OCI-LY3 (cell line): ENCODE measurements at regions not wholly inside any gene's neighbourhood (a gene's known extent, or its start where the extent isn't known, plus 50 kb on each side); places are given as distances from the start of the nearest gene placed in this dataset.

Experiments used
- H2AFZ ChIP-seq: fragments of 200-600, 300-600 bp; shearing (Covaris generic); 2 replicates; pipeline ENCODE4 v1.6.0; 2014; ENCODE audit warnings: antibody characterized with exemption, low read depth, low read length
- H3K27ac ChIP-seq: fragments of 200-600, 300-600 bp; sonication (generic); 2 replicates; pipeline ENCODE4 v1.5.1; 2014; ENCODE audit warnings: mild to moderate bottlenecking, low read length, moderate library complexity, mixed read lengths
- H3K27me3 ChIP-seq: fragments of 200-600, 300-600 bp; sonication (generic); 2 replicates; pipeline ENCODE4 v1.6.1; 2014; ENCODE audit warnings: low read depth, low read length, mixed read lengths
- H3K36me3 ChIP-seq: fragments of 200-600, 300-600 bp; sonication (generic); replicated peaks from 2 replicates; pipeline ENCODE3; 2014; ENCODE audit warnings: low read depth, low read length, mixed read lengths
- H3K4me1 ChIP-seq: fragments of 300-600, 200-600 bp; sonication (generic); 2 replicates; pipeline ENCODE4 v1.6.1; 2014; ENCODE audit warnings: low read length, mixed read lengths
- H3K4me2 ChIP-seq: fragments of 200-600, 300-600 bp; sonication (generic); 2 replicates; pipeline ENCODE4 v1.6.1; 2014; ENCODE audit warnings: low read length, mixed read lengths
- H3K4me3 ChIP-seq: fragments of 300-600, 200-600 bp; sonication (generic); 2 replicates; pipeline ENCODE4 v1.5.1; 2014; ENCODE audit warnings: antibody characterized with exemption, mild to moderate bottlenecking, low read length, moderate library complexity
- H3K79me2 ChIP-seq: fragments of 300-600, 200-600 bp; shearing (Covaris generic); 2 replicates; pipeline ENCODE4 v1.6.1; 2014; ENCODE audit warnings: mild to moderate bottlenecking, low read length, mixed read lengths
- H3K9ac ChIP-seq: fragments of 300-600, 200-600 bp; shearing (Covaris generic); 2 replicates; pipeline ENCODE4 v1.6.0; 2014; ENCODE audit warnings: mild to moderate bottlenecking, low read length, moderate library complexity
- H3K9me3 ChIP-seq: fragments of 200-600, 300-600 bp; shearing (Covaris generic); 2 replicates; pipeline ENCODE4 v1.6.1; 2014; ENCODE audit warnings: low read length, mixed read lengths; ENCODE audit not compliant: insufficient read depth
- H4K20me1 ChIP-seq: fragments of 200-600, 300-600 bp; sonication (generic); 2 replicates; pipeline ENCODE4 v1.6.1; 2016; ENCODE audit warnings: low read length, mixed read lengths; ENCODE audit not compliant: insufficient read depth
- EZH2phosphoT487 ChIP-seq: fragments of 200-600 bp; shearing (Covaris generic); IDR thresholded peaks from 2 replicates; pipeline ENCODE4 v1.6.1; 2018; ENCODE audit warnings: antibody characterized with exemption, mixed run types, low read depth
- TF ChIP-seq, protein P1 (sequence below): fragments of 200-600, 300-600 bp; sonication (generic); IDR thresholded peaks from 2 replicates; pipeline ENCODE4 v1.5.1; 2014; ENCODE audit warnings: antibody characterized with exemption, low read length, low read depth

DNA sequence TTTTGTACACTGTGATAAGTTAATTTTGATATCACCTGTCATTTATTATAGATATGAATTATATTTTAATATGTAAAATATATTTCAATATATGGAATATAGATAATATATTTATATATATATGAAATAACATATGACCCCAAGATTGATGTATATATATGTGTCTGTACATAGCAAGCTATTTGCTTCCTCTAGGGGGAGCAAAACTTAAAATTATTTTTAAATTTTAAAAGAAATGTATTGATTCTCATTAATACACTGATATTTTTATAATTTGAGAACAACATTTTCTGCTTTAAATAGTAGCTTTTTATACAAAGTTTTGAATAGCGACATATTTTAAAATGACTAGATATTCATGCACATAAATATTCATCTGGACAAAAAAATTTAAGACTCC, 272.0 kb downstream of the DMRTA1 start:
- H3K27me3 ChIP-seq = no peaks in the 10 kb centered on the region
- no peak overlapping the region for H3K27ac ChIP-seq
- H3K79me2 ChIP-seq = no peaks in the 10 kb centered on the region
- H3K9me3 ChIP-seq = no peaks in the 10 kb centered on the region
- H2AFZ ChIP-seq = no peak overlapping the region
- TF ChIP-seq EZH2phosphoT487 = no peak
- TF ChIP-seq, protein P1, sequence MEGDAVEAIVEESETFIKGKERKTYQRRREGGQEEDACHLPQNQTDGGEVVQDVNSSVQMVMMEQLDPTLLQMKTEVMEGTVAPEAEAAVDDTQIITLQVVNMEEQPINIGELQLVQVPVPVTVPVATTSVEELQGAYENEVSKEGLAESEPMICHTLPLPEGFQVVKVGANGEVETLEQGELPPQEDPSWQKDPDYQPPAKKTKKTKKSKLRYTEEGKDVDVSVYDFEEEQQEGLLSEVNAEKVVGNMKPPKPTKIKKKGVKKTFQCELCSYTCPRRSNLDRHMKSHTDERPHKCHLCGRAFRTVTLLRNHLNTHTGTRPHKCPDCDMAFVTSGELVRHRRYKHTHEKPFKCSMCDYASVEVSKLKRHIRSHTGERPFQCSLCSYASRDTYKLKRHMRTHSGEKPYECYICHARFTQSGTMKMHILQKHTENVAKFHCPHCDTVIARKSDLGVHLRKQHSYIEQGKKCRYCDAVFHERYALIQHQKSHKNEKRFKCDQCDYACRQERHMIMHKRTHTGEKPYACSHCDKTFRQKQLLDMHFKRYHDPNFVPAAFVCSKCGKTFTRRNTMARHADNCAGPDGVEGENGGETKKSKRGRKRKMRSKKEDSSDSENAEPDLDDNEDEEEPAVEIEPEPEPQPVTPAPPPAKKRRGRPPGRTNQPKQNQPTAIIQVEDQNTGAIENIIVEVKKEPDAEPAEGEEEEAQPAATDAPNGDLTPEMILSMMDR = no peak; the same call in 1 of the 2 replicates
- H3K4me2 ChIP-seq = no peak overlapping the region
- no peak overlapping the region for H3K9ac ChIP-seq
- no peaks in the 10 kb centered on the region for H3K4me1 ChIP-seq
- H3K36me3 ChIP-seq = no peaks in the 10 kb centered on the region
- no peak overlapping the region for H3K4me3 ChIP-seq
- no peaks in the 10 kb centered on the region for H4K20me1 ChIP-seq

DNA sequence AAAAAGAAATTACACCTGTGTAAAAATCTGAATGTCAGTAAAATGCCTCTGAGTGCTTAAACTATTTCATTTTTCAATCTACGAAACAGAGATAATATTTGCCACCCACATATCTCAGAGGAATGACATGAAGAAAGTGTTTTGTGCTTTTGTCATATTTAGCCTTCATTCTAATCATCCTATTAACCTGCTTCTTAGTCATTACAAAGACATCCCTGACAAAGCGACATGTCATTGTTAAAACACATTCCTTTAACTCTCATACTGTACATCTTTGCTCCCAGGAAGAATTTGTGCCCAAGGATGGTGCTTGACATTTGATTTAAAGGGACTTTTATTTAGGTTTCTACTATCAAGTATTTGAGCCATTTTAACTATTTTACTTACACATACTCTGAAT, 275.9 kb downstream of the DMRTA1 start:
- H2AFZ ChIP-seq = no peak overlapping the region
- H3K36me3 ChIP-seq = no peaks in the 10 kb centered on the region
- no peaks in the 10 kb centered on the region for H3K4me1 ChIP-seq
- no peaks in the 10 kb centered on the region for H3K9me3 ChIP-seq
- no peaks in the 10 kb centered on the region for H3K27me3 ChIP-seq
- no peaks in the 10 kb centered on the region for H3K79me2 ChIP-seq
- H3K4me3 ChIP-seq = no peak overlapping the region
- H4K20me1 ChIP-seq = no peaks in the 10 kb centered on the region
- no peak overlapping the region for H3K27ac ChIP-seq
- TF ChIP-seq EZH2phosphoT487 = no peak
- TF ChIP-seq, protein P1 = no peak
- no peak overlapping the region for H3K4me2 ChIP-seq
- H3K9ac ChIP-seq = no peak overlapping the region

DNA sequence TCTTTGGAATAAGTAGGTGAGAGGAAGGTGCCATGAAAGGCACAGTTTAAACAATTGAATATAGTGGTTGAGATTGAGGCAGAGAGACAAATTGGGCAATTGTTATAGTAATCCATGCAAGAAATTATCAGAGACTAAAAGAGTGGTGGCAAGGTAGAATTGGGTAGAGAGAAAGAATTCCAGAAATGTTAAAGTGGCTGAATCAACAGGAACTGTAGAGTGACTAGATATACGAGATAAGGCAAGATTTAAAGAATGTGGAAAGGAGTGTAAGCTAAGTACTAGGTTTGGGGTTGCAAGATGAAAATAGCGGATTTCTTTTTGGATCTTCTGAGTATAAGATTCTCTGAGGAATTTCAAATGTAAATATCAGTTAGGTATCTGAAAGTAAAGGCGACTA, 285.2 kb downstream of the DMRTA1 start:
- TF ChIP-seq EZH2phosphoT487 = no peak
- TF ChIP-seq, protein P1 = no peak
- Histone ChIP-seq H4K20me1 (no peaks in the 10 kb centered on the region), H2AFZ (no peak overlapping the region)

DNA sequence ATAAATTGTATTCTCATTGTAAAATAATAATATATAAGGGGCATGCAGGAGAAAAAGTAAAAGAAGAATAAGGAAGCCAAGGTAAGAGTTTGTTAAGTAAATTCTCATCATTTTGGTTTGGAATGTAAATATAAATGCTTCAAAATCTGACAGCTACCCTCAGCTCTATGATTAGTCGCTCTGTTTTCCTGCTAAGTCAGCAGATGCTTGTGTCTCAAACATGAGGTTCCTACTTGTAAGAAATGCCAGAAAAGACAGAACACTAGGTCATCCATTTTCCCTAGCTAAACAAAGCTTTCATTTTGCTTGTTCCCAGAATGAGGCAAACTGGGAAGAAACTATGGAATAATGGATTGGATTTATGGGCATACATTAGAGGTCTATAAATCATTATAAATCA, 293.1 kb downstream of the DMRTA1 start:
- Histone ChIP-seq H3K4me1 (no peaks in the 10 kb centered on the region), H3K4me3 (no peak overlapping the region), H3K9me3 (no peaks in the 10 kb centered on the region), H2AFZ (no peak overlapping the region), H3K36me3 (no peaks in the 10 kb centered on the region), H3K9ac (no peak overlapping the region), H4K20me1 (no peaks in the 10 kb centered on the region), H3K79me2 (no peaks in the 10 kb centered on the region), H3K4me2 (no peak overlapping the region), H3K27ac (no peak overlapping the region), H3K27me3 (no peaks in the 10 kb centered on the region)
- TF ChIP-seq, protein P1 = no peak
- no peak for TF ChIP-seq EZH2phosphoT487

More for the DNA sequence above, 285.2 kb downstream of the DMRTA1 start:
- Histone ChIP-seq H3K27me3 (no peaks in the 10 kb centered on the region), H3K4me3 (no peak overlapping the region), H3K9ac (no peak overlapping the region), H3K36me3 (no peaks in the 10 kb centered on the region), H3K79me2 (no peaks in the 10 kb centered on the region), H3K9me3 (no peaks in the 10 kb centered on the region), H3K27ac (no peak overlapping the region), H3K4me2 (no peak overlapping the region), H3K4me1 (0 out of 2 replicates have a peak, but pooled peaks cover 4% of the 10 kb centered on the region)
